ENCODE measurements at regions not wholly inside any gene's neighbourhood (a gene's known extent, or its start where the extent isn't known, plus 50 kb on each side); places are given as distances from the start of the nearest gene placed in this dataset.

DNA sequence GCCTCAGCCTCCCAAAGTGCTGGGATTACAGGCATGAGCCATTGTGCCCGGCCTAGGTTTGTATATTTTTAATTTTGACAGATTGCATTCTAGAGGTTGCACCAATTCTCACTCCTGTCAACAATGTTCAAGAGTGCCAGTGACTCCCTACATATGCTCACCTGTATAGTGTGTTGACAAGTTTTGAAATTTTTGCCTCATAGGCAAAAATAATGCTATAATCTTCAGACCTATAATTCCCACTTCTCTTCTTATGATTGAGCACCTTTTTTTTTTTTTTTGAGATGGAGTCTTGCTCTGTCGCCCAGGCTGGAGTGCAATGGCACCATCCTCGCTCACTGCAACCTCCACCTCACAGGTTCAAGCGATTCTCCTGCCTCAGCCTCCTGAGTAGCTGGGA, 139.7 kb downstream of the EVX1 start:
- Mint-ChIP-seq H3K9me3 (no peaks in the 10 kb centered on the region), H3K27ac (no peak overlapping the region), H3K27me3 (peaks cover 2% of the 10 kb centered on the region), H3K36me3 (no peaks in the 10 kb centered on the region), H3K4me1 (no peaks in the 10 kb centered on the region), H3K4me3 (no peak overlapping the region)

DNA sequence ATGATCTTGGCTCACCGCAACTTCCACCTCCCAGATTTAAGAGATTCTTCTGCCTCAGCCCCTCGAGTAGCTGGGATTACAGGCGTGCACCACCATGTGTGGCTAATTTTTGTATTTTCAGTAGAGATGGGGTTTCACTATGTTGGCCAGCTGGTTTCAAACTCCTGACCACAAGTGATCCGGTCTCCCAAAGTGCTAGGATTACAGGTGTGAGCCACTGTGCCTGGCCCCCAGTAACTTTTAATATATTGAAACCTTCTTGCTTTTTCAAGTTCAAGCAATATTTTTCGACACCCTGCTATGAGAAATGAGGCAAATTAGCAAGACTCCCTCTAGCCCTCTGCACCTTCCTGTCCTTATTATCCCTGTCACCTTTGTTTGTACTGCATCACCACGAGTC, 144.0 kb downstream of the EVX1 start:
- H3K27me3 Mint-ChIP-seq, result peaks cover 16% of the 10 kb centered on the region
- H3K4me1 Mint-ChIP-seq, result no peaks in the 10 kb centered on the region
- H3K36me3 Mint-ChIP-seq, result no peaks in the 10 kb centered on the region
- H3K27ac Mint-ChIP-seq, result no peak overlapping the region
- H3K4me3 Mint-ChIP-seq, result no peak overlapping the region
- peaks cover 0 to 4% (median 0%) of the 10 kb centered on the region in 3 donors for H3K9me3 Mint-ChIP-seq

GRCh38 chr7:27387864-27388263, 145.3 kb downstream of the EVX1 start:
- Mint-ChIP-seq H3K27ac (no peak overlapping the region), H3K4me3 (no peak overlapping the region), H3K4me1 (no peaks in the 10 kb centered on the region), H3K27me3 (peaks cover 16% of the 10 kb centered on the region), H3K9me3 (peaks cover 0 to 4% (median 0%) of the 10 kb centered on the region in 3 donors), H3K36me3 (no peaks in the 10 kb centered on the region)

GRCh38 chr7:27388561-27388960, 146.0 kb downstream of the EVX1 start:
- H3K27ac Mint-ChIP-seq, result no peak overlapping the region

DNA sequence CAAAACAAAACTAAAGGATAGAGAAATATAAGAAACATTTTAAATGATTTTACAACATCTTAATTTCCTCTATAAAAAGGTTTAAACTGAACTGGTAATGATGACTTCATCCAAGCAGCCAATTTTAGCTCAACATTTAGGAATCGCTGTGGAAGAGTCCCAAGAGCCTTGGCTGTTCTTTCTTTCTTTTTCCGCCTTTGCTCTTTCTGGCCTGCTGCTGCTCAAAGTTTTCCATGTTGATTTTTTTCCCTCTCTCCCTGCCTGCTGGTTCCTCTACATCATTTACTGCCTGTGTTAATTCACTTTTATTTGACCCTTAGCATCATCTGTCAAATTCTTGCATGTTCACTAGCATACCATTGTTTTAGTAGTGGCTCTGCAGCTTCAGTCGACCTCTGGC, 146.9 kb downstream of the EVX1 start:
- H3K27me3 Mint-ChIP-seq, result peaks cover 23% of the 10 kb centered on the region
- no peaks in the 10 kb centered on the region for H3K36me3 Mint-ChIP-seq
- no peaks in the 10 kb centered on the region for H3K4me1 Mint-ChIP-seq
- H3K4me3 Mint-ChIP-seq, result no peak overlapping the region
- no peak overlapping the region for H3K27ac Mint-ChIP-seq
- peaks cover 2 to 5% (median 4%) of the 10 kb centered on the region in 3 donors for H3K9me3 Mint-ChIP-seq

More at GRCh38 chr7:27388561-27388960, 146.0 kb downstream of the EVX1 start:
- H3K4me1 Mint-ChIP-seq, result no peaks in the 10 kb centered on the region
- peaks cover 0 to 4% (median 3%) of the 10 kb centered on the region in 3 donors for H3K9me3 Mint-ChIP-seq
- H3K4me3 Mint-ChIP-seq, result no peak overlapping the region
- H3K36me3 Mint-ChIP-seq, result no peaks in the 10 kb centered on the region
- peaks cover 18% of the 10 kb centered on the region for H3K27me3 Mint-ChIP-seq

DNA sequence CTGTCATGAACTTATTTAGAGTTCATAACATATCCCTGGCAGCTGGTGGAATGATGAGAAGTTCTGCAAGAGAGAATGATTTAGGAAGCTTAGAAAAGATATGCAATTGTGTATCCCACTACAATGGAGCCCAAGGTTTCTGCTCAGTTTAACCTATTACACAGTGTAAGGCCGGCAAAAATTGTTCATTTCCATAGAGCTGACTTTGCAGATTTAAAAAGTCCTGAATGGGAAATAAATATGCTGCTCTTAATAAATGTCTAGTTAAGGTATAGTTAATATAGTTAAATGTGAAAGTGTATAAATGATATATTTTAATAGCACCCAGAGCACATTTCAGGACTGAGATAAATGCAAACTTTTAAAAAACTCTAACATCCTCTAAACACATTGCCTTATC, 149.9 kb downstream of the EVX1 start:
- no peak overlapping the region for H3K4me3 Mint-ChIP-seq

DNA sequence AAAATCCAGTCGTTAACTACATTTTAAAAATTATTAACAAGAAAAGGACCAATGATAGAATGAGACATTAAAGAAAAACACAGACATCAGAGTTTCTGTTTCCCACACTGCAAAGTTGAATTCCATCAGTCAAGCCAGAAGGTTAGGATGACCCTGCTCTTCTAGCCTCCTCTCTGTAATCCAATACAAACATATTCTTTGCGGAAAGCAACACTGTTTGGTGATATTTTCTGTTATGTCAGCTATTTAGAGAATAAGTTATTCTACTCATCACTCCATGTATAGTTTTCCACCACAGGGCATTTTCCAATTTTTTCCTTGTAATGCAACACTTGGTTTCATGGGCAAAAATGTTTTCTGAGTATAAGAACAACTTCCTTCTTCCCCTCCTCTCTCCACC, 152.3 kb downstream of the EVX1 start:
- Mint-ChIP-seq H3K4me3 (no peak overlapping the region), H3K27ac (no peak overlapping the region), H3K9me3 (peaks cover 0 to 5% (median 2%) of the 10 kb centered on the region in 3 donors), H3K4me1 (peaks cover 0 to under 1% (median 0%) of the 10 kb centered on the region in 3 donors), H3K36me3 (no peaks in the 10 kb centered on the region), H3K27me3 (peaks cover 14% of the 10 kb centered on the region)

More for the DNA sequence above, 149.9 kb downstream of the EVX1 start:
- Mint-ChIP-seq H3K27me3 (peaks cover 24% of the 10 kb centered on the region), H3K4me1 (no peaks in the 10 kb centered on the region), H3K9me3 (peaks cover 2 to 5% (median 4%) of the 10 kb centered on the region in 3 donors), H3K27ac (no peak overlapping the region), H3K36me3 (no peaks in the 10 kb centered on the region)

DNA sequence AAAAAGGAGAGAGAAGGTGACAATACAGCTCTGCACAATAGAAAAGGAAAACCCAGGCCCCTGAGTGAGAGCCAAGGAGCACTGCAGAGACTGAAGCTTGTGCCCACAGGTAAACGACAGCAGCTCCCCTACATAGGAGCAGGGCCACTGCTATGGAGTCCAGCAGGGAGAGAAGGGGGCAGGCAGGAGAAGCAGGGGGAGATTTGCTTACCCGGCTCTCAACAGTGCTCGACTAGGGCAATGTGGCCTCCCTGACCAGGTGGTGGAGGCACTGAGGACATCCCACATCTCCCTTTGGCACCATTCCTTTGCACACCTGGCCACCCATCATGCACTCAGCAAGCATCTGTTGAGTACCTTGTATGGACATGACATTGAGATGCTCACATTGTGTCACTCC, 153.0 kb downstream of the EVX1 start:
- Mint-ChIP-seq H3K27me3 (peaks cover 13% of the 10 kb centered on the region), H3K4me1 (peaks cover 3 to 8% (median 5%) of the 10 kb centered on the region in 3 donors), H3K4me3 (no peak overlapping the region), H3K9me3 (peaks cover 0 to 5% (median 2%) of the 10 kb centered on the region in 3 donors), H3K27ac (no peak overlapping the region), H3K36me3 (no peaks in the 10 kb centered on the region)

DNA sequence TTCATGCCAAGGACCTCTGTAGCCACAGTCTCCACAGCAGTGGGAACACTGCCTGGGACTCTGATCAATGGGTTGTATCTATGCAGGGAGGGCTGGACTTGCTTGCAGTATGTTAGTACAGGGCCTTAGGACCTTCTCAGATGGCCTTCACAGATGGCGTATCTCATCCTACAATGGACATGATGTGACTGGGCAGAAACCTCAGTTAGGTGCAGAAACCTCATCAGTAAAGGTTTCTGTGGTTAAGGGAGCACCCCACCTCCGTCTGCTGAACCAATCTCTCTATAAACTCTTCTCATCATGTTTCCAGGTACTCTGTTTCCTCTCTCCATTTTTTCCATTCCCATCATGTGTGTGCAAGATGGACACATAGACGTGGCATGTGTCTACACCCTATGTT, 154.9 kb downstream of the EVX1 start:
- Mint-ChIP-seq H3K9me3 (peaks cover 2 to 5% (median 5%) of the 10 kb centered on the region in 3 donors), H3K27me3 (peaks cover 8% of the 10 kb centered on the region), H3K4me1 (peaks cover 5 to 8% (median 5%) of the 10 kb centered on the region in 3 donors), H3K4me3 (no peak overlapping the region), H3K27ac (no peak overlapping the region), H3K36me3 (no peaks in the 10 kb centered on the region)

DNA sequence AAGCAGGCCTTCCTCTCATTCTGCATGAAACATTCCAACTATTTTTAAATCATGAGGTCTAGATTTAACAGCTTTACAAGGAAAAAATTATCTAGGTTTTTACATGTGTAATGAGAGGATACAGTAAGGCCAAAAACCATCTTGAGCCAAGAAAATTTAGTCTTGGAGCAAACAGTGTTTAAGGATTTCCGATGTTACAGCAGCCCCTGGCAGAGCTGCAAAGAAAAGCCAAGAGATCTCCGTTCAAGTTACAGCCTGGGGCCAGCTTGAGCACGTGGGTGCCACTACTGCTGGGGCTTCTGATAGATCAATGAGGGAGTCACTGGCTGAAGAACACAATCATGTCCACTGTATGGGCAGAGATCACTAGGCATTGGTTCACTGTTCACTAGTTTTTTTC, 156.2 kb downstream of the EVX1 start:
- peaks cover 0 to 5% (median 2%) of the 10 kb centered on the region in 3 donors for H3K9me3 Mint-ChIP-seq
- H3K27ac Mint-ChIP-seq, result no peak overlapping the region
- H3K36me3 Mint-ChIP-seq, result no peaks in the 10 kb centered on the region
- H3K4me1 Mint-ChIP-seq, result peaks cover 5 to 8% (median 5%) of the 10 kb centered on the region in 3 donors
- H3K27me3 Mint-ChIP-seq, result peaks cover 7% of the 10 kb centered on the region
- H3K4me3 Mint-ChIP-seq, result no peak overlapping the region

DNA sequence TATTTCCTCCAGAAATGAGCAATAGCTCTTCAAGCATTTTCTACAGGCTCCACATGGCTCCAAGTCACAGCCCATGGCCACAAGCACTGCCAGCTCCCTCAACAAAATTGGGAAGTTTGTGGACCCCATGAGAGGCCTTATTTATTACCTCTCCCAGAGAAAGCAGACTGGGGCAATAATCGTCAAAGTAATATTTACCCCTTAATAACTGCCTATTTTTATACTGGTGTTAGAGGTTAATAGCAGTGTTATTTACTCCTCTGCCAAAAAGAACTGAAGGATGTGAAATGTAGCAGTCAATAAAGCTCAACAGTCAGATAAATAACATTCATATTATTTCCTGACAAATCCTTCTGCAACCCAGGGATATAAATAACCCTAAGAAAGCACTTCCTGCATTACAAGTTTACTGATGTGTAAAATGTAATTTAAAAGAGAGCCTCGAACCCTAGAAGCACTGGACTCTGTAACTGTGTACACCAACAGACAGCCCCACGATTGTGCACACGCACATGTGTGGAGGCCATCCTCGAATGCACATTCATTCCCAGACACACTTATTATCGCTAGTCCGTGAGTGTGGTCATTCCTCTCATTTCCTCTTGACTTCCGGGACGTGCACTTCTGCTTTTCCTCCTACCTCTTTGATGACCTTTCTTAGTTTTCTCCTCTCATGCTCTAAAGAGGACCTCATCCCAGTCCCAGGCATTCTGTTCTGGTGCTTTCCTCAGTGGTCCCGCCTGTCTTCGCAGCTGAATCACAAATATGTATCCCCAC, 157.4 kb downstream of the EVX1 start:
- no peak overlapping the region for H3K27ac Mint-ChIP-seq
- no peaks in the 10 kb centered on the region for H3K27me3 Mint-ChIP-seq
- H3K36me3 Mint-ChIP-seq, result no peaks in the 10 kb centered on the region
- peak overlapping the region in 1 of 4 donors; percentile 59 for H3K4me3 Mint-ChIP-seq
- H3K9me3 Mint-ChIP-seq, result peaks cover 0 to 5% (median 0%) of the 10 kb centered on the region in 3 donors
- H3K4me1 Mint-ChIP-seq, result peaks cover 5 to 8% (median 5%) of the 10 kb centered on the region in 3 donors

GRCh38 chr7:27405780-27406179, 163.2 kb downstream of the EVX1 start:
- H3K4me3 Mint-ChIP-seq, result no peak overlapping the region

GRCh38 chr7:27409311-27409710, 166.7 kb downstream of the EVX1 start:
- peaks cover 3% of the 10 kb centered on the region for H3K27me3 Mint-ChIP-seq

More at GRCh38 chr7:27405780-27406179, 163.2 kb downstream of the EVX1 start:
- H3K9me3 Mint-ChIP-seq, result peaks cover 0 to 5% (median 0%) of the 10 kb centered on the region in 3 donors
- no peaks in the 10 kb centered on the region for H3K27me3 Mint-ChIP-seq
- H3K36me3 Mint-ChIP-seq, result no peaks in the 10 kb centered on the region
- peaks cover 0 to 3% (median 0%) of the 10 kb centered on the region in 3 donors for H3K4me1 Mint-ChIP-seq
- no peak overlapping the region for H3K27ac Mint-ChIP-seq

DNA sequence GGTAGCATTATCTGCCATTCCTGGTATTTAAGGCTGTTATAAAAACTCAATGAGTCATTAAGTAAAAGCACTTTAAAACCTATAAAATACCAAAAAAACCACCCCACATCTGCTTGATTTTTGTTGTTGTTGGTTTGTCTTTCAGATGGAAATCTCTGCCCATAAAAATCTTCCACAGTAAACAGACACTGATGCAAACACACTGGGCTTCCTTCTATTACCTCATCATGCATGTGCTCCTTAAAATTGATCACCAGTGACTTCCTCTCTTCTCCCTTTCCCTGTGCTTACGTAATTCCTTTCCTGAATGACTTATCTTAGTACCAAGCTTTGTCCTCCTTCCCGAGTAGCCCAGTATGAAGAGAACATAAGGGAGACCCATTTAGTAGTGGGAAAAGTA, 167.2 kb downstream of the EVX1 start:
- Mint-ChIP-seq H3K4me3 (no peak overlapping the region), H3K27ac (no peak overlapping the region), H3K4me1 (peaks cover 0 to 2% (median 0%) of the 10 kb centered on the region in 3 donors), H3K9me3 (peaks cover 2 to 4% (median 4%) of the 10 kb centered on the region in 3 donors), H3K36me3 (peaks cover 2% of the 10 kb centered on the region), H3K27me3 (peaks cover 3% of the 10 kb centered on the region)

More at GRCh38 chr7:27409311-27409710, 166.7 kb downstream of the EVX1 start:
- Mint-ChIP-seq H3K36me3 (peaks cover 2% of the 10 kb centered on the region), H3K27ac (no peak overlapping the region), H3K9me3 (peaks cover 2 to 4% (median 4%) of the 10 kb centered on the region in 3 donors), H3K4me3 (no peak overlapping the region), H3K4me1 (peaks cover 0 to 2% (median 0%) of the 10 kb centered on the region in 3 donors)

DNA sequence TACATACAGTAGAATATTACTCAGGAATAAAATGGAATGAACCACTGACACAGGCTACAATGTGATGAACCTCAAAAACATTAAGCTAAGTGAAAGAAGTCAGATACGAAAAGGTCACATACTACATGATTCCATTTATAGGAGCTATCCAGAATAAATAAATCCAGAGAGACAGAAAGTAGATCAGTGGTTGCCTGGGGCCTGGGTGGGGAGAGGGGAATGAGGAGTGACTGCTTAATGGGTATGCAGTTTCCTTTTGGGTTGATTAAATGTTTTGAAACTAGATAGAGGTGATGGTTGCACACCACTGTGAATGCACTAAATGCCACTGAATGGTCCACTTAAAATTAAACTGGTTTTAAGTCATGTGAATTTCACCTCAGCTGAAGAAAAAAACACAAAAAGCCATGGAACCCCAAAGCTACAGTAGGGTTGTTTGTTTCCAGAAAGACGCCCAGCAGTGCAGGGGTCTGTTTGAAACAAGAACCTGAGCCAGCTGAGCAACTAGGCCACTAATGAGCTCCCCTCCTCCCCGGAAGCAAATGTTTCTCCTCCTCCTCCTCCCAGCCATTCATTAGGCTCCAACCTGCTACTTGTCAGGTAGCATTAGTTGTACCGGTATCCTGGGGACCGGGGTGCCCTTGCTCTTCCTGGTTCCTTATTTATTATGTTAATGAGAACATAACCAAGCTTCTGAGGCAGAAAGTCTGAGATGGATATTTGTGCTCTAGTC, 168.4 kb downstream of the EVX1 start:
- H3K27me3 Mint-ChIP-seq, result peaks cover 3% of the 10 kb centered on the region
- peaks cover 2 to 4% (median 4%) of the 10 kb centered on the region in 3 donors for H3K9me3 Mint-ChIP-seq
- H3K36me3 Mint-ChIP-seq, result peaks cover 2% of the 10 kb centered on the region
- no peak overlapping the region for H3K27ac Mint-ChIP-seq
- no peak overlapping the region for H3K4me3 Mint-ChIP-seq
- no peaks in the 10 kb centered on the region for H3K4me1 Mint-ChIP-seq

All from IgD-negative memory B cell (primary cell).